HG02981 (cell line): ENCODE measurements at regions not wholly inside any gene's neighbourhood (a gene's known extent, or its start where the extent isn't known, plus 50 kb on each side); places are given as distances from the start of the nearest gene placed in this dataset.

Experiments used
- ATAC-seq: cut with Tn5 transposase; IDR thresholded peaks from one replicate; pipeline ENCODE4 v1.9.1; 2021; ENCODE audit warnings: mild to moderate bottlenecking, moderate library complexity; ENCODE audit not compliant: unreplicated experiment

- ATAC-seq: no peak
Observed at GRCh38 chr9:118984607-118985006, 384.6 kb downstream of the BRINP1 start.

- no peak for ATAC-seq
Observed at GRCh38 chr9:118985851-118986250, 383.4 kb downstream of the BRINP1 start.

GRCh38 chr9:118987167-118987566 lies 382.1 kb downstream of the BRINP1 start:
- no peak for ATAC-seq

- no peak for ATAC-seq
Observed at GRCh38 chr9:118990949-118991348, 378.3 kb downstream of the BRINP1 start.

GRCh38 chr9:118991366-118992285 lies 377.6 kb downstream of the BRINP1 start:
- ATAC-seq: no peak

GRCh38 chr9:118992813-118993794 lies 376.1 kb downstream of the BRINP1 start:
- ATAC-seq: no peak

- ATAC-seq: no peak
Observed at GRCh38 chr9:118993965-118994364, 375.3 kb downstream of the BRINP1 start.

- ATAC-seq: no peak
Observed at GRCh38 chr9:119002491-119002890, 366.7 kb downstream of the BRINP1 start.

- ATAC-seq: no peak
Observed at GRCh38 chr9:119003201-119003611, 366.0 kb downstream of the BRINP1 start.

GRCh38 chr9:119003882-119004617 lies 365.2 kb downstream of the BRINP1 start:
- ATAC-seq: no peak

GRCh38 chr9:119004618-119004990 lies 364.6 kb downstream of the BRINP1 start:
- ATAC-seq: no peak

GRCh38 chr9:119005162-119005561 lies 364.1 kb downstream of the BRINP1 start:
- ATAC-seq: no peak

GRCh38 chr9:119009249-119009648 lies 360.0 kb downstream of the BRINP1 start:
- no peak for ATAC-seq

GRCh38 chr9:119020284-119020683 lies 349.0 kb downstream of the BRINP1 start:
- ATAC-seq: no peak

- ATAC-seq: no peak
Observed at GRCh38 chr9:119020730-119021333, 348.4 kb downstream of the BRINP1 start.

GRCh38 chr9:119026120-119026519 lies 343.1 kb downstream of the BRINP1 start:
- ATAC-seq: no peak

- ATAC-seq: no peak
Observed at GRCh38 chr9:119027901-119028699, 341.1 kb downstream of the BRINP1 start.

GRCh38 chr9:119029886-119030285 lies 339.3 kb downstream of the BRINP1 start:
- ATAC-seq: no peak

GRCh38 chr9:119033596-119033995 lies 335.6 kb downstream of the BRINP1 start:
- no peak for ATAC-seq

- no peak for ATAC-seq
Observed at GRCh38 chr9:119036969-119037368, 332.3 kb downstream of the BRINP1 start.
